Globus pallidus (tissue), 1 donor: ENCODE measurements at regions not wholly inside any gene's neighbourhood (a gene's known extent, or its start where the extent isn't known, plus 50 kb on each side); places are given as distances from the start of the nearest gene placed in this dataset.

ENCODE experiments used
- DNase-seq: peaks from one replicate; pipeline ENCODE4 v3.0.0-alpha.2; 2015; ENCODE audit warnings: low spot score

DNA sequence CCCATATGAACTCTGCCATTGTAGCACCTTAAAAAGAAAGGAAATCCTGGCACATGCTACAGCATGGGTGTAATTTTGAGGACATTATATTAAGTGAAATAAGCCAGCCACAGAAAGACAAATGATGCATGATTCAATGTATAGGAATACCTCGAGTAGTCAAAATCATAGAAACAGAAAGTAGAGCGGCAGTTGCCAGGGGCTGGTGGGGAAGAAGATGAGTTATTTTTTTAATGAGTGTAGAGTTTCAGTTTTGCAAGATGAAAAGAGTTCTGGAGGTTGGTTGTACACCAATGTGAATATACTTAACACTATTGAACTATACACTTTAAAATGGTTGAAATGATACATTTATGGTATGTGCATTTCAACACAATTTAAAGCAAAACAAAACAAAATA lies 133.0 kb downstream of the ZDHHC21 start:
- no peak for DNase-seq

DNA sequence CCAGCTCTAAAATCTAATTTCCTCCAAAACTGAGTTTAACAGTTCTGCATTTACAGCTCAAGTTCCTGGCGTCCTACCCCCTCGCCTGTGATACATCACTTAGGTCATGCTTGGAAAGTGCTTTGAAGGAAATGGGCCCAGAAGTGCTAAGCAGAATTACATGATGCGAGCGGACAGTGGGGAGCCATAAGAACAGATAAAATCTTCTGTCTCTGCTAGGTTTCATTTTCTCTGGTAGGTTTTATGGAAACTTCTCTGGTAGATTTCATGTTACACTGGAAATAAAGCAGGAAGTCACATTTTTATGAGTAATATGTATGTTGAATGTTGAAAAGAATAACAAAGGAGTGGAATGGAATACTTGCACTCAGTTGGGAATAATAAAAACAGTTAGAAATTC lies 138.3 kb downstream of the ZDHHC21 start:
- no peak for DNase-seq

DNA sequence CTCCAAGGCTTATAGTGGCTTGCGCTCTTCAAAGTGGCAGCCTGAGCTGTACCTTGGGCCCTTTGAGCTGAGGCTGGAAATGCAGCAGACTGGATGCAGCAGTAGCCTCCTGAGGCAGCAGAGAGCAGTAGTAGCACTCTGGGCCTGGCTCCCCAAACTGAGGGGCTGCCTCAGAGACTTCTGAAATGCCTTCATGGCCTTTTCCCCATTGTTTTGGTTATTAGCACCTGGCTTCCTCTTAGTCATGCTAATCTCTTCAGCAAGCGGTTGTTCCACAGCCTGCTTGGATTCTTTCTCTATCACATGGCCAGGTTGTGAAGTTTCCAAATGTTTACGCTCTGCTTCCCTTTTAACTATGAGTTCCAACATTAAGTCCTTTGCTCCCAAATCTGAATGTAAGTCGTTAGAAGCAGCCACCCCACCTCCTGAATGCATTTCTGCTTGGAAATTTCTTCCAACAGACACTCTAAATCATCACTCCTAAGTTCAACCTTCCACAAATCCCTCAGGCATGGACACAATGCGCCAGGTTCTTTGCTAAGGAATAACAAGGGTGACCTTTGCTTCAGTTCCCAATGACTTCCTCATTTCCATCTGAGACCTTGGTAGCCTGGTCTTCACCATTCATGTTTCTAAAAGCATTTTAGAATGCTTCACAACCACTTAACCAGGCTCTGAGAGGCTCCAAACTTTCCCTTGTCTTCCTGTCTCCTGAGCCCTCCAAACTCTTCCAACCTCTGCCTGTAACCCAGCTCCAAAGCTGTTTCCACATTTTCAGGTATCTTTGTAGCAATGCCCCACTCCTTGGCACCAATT lies 145.8 kb downstream of the ZDHHC21 start:
- no peak for DNase-seq

DNA sequence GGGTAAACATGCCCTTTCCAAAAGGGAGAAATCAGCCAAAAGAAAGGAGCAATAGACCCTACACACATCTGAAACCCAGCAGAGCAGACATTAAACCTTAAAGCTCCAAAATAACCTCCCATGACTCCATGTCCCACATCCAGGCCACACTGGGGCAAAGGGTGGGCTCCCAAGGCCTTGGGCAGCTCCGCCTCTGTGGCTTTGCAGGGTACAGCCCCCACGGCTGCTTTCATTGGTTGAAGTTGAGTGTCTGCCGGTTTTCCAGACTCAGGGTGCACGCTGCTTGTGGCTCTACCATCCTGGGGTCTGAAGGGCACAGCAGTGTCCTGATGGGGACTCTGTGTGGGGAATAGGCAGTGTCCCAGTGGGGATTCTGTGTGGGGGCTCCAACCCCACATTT lies 146.5 kb downstream of the ZDHHC21 start:
- no peak for DNase-seq

GRCh38 chr9:14542071-14542470 lies 151.2 kb downstream of the ZDHHC21 start:
- DNase-seq, result no peak

DNA sequence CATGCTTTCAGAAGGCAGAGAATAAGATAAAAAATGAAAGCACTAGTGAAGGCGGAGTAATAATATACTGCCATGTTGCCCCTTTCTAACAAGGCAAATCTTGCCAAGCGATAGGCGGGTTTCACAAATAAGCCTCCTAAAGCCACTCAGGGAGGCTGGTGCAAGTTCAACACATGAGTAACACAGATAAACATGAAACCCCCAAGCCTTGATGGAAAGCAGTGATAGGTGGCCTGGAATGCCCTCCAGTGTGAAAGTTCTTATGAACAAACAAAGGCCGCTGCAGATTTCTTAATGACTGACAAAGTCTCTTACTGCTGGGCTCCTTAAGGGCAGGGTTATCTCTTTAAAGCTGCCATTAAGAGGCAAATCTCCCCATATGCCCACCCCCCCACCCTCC lies 154.7 kb downstream of the ZDHHC21 start:
- no peak for DNase-seq

- DNase-seq, result no peak
Measured at GRCh38 chr9:14535161-14535955, 157.9 kb downstream of the ZDHHC21 start.

- DNase-seq, result no peak
Measured at GRCh38 chr9:14533867-14534640, 159.2 kb downstream of the ZDHHC21 start.

DNA sequence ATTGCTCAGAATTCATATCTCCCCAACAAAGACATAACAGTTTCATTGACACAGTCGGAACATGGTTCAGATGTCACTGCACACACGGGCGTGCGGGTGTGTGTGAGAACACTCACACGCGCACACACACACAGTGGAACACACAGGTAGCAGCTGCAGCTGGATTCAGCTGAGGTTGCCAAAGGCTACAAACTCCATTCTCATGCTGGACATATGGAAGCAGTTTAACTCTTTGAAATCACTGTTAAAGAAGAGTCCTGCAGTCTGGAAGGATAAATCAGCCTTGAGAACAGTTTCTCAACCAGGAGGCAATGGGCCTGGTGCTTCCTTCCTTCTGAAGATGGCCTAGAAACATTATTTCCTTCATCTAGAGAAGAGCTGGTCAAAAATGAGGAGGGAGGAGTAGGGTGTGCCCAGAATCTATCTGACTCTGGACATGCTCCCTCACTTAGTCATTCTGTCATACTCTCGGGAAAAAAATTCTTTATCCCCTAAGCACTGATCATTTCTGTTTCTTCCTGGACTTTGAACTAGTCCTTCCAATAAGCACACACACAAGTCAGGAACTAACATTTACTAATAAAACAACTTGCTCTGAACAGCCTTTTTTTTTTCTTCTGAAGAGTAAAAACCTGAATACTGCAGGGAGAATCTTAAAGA lies 160.6 kb downstream of the ZDHHC21 start:
- DNase-seq, result no peak

GRCh38 chr9:14531341-14532269 lies 161.6 kb downstream of the ZDHHC21 start:
- no peak for DNase-seq

GRCh38 chr9:14530841-14531240 lies 162.4 kb downstream of the ZDHHC21 start:
- no peak for DNase-seq

- no peak for DNase-seq
Measured at GRCh38 chr9:14530366-14530765, 162.9 kb downstream of the ZDHHC21 start.

DNA sequence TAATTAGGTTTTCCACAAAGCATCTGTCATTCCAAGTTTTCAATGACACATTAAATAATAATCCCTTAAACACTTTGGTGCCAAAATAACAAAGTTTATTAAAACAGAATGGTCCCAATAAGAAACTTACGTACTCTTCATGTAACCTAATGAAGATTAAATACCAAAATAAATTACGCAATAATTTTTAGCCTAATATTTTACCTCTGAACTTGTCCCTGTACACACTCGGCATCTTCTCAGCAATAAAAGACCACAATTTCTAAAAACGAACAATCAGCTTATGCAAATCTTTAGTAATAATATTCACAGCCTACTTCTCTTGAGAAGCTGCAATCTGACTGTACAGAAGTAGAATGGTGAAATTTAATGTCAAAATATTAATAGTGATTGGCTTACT lies 163.6 kb downstream of the ZDHHC21 start:
- DNase-seq, result no peak

DNA sequence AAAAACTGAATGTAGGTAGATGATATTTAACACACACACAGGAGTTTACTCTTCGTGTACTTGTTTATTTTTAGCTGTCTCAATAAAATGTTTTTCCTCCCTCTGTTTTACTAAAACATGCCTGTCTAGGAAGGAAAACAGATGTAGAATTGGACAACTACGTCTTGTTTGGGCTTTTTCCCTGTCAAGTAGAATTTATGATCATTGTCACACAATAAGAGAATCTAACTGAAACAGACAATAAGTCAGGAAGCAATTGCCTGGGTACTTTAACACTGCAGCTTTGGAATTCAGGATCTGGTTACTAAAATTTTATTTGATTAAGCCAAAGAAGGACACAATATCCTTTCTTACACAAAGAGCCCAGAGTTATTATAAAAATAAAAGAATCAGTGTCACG lies 164.2 kb downstream of the ZDHHC21 start:
- DNase-seq, result no peak

DNA sequence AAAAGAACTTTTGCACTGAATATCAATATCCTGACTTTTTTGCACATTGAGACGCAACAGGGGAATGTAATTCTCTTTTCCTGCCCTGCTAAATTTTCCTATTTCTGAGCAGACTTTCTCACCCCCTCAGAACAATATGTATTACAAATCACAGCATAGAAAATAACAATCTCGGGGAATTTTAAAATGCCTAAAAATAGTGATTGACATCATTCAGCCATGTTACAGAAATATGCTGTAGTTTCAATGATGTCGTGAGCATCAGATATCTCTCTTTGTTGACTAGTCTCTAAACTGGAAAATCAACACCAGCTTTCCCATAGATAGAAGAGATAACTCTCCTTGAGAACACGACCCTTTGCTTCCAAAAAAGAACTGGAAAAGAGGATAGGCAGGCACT lies 166.7 kb downstream of the ZDHHC21 start:
- DNase-seq, result no peak

DNA sequence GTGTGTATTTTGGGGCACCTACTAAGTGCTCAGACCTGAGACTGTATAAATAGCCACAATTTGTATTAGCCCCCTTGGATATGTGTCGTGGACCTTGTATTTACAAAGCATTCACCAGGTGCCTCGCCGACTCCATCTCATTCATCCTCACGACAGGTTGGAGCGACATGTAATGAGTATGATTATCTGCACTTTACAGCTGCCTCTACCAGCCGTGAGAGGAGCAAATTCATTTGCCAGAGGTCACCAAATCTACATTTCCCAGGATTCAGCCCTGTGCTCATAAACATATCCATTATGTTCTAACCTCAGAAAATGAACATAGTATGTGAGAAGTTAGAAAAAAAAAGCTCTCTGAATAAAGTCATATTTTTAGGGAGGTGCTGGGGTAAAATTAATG lies 167.4 kb downstream of the ZDHHC21 start:
- DNase-seq, result no peak

DNA sequence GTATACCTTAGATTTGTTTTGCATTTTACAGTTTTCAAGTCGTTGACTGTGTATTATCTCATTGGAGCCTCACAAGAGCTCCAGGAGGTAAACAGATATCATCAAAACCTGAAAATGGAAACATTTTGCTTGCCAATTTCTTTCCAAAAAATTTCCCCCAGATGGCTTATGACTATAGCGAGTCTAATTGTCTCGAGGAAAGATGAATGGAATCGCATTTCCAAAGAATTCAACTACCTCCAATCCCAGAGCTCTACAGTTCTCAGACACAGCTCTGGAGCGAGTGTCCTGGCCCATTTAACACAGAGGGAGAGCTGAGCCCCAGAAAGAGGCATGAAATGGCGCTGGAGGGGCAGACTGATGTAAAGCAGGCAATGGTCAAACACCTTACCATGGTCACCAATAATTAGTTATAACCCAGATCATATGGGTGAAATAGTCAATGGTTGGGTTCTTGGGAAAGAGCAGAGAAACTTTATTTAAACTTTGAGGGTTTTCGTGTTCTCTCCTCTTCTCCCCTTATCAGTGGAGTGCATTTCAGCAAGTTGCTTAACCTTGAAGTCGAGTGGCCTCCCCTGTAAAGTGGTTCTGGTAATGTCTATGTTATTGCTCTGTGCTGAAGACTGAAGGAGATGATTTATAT lies 168.2 kb downstream of the ZDHHC21 start:
- no peak for DNase-seq

DNA sequence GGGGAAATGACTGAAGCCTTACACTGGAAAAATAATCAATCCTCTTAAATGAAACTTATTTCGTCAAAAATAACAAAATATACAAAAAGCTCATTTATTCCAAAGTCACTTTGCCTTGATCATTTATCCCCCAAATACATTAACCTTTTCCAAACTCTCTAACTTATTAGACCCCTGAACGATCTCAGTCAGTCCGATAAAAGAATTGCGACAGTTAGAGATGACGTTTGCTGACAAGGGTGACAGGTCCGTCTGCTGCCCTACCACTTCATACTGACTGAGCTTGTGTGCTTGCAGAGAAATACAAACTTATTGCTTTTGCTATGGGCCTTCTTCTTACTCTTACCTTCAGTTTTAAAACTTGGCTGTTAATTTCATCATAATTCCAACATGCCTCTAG lies 169.7 kb downstream of the ZDHHC21 start:
- no peak for DNase-seq

DNA sequence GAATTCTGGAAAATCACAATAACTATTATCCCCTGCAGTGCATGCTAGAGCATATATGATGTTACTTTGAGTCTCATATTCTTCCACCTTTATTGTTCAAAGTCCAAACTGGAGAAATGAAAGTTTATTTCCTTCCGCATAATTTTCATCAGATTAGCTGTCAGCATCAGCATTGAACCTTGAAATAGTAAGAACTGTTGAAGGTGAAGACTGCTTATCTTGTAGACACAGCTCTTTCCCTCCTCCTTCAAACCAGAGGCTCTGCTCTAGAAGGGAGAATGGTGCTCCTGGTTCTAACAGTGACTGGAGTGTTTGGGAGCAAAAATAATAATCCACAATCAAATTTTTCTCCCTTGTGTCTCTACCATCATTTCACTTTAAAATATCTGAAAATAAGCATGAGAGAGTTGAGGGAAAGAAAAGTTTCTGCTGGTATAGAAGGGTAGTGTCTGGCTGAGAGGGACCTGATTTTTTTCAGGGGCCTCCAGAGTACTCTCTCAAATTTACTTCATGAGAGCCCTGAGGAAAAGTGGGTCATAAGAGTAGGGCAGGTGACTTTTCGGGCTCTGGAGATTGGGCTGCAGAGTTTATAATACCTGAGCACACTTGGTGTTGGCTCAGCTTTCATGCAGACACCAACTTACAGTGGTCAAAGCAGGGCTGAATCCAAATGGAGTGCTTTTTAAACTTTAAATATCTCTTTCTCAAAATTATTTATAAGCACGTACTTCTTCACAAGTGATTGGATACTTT lies 170.4 kb downstream of the ZDHHC21 start:
- no peak for DNase-seq

- no peak for DNase-seq
Measured at GRCh38 chr9:14520341-14520740, 172.9 kb downstream of the ZDHHC21 start.
